Stimulated activated CD8-positive, alpha-beta memory T cell treated with anti-CD3 and anti-CD28 coated beads, Interleukin-4, amount 100 ng/mL, for 4 hours (primary cell): ENCODE measurements at regions not wholly inside any gene's neighbourhood (a gene's known extent, or its start where the extent isn't known, plus 50 kb on each side); places are given as distances from the start of the nearest gene placed in this dataset.
"Not testable (repeated sequence)": the region's sequence is repeated elsewhere in the genome, so short reads cannot be mapped to it uniquely, and the experiment has no call there.

Experiments
- DNase-seq, 2 donors: peaks; one replicate each; pipeline ENCODE4 v3.0.0-alpha.2; 2020; ENCODE audit warnings: low read depth in 2 of 2, low spot score in 1 of 2

DNA sequence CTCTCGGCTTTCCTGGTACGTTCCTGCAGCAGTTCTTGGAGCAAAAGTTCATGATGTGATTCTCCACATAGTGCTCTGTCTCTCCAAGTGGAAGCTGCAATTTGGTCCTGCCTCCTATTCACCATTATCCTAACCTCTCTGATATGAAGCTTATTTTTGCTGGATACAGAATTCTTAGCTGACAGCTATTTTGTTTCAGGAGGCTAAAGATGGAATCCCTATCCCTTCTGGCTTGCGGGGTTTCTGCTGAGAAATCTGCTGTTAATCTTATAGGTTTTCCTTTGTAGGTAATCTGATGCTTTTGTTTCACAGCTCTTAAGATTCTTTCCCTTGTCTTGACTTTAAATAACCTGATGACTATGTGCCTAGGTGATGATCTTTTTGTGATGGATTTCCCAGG lies 181.6 kb upstream of the VLDLR start:
- DNase-seq, result no peak

DNA sequence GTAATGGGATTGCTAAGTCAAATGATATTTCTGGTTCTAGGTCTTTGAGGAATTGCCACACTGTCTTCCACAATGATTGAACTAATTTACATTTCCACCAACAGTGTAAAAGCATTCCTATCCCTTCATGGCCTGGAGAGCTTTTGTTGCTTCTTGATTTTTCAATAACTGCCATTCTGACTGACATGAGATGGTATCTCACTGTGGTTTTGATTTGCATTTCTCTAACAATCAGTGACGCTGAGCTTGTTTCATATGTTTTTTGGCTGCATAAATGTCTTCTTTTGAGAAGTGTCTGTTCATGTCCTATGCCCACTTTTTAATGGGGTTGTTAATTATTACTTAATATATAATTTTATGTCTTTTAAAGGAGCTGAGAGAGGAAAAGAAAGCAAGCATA lies 177.7 kb upstream of the VLDLR start:
- DNase-seq, result not testable (repeated sequence)

DNA sequence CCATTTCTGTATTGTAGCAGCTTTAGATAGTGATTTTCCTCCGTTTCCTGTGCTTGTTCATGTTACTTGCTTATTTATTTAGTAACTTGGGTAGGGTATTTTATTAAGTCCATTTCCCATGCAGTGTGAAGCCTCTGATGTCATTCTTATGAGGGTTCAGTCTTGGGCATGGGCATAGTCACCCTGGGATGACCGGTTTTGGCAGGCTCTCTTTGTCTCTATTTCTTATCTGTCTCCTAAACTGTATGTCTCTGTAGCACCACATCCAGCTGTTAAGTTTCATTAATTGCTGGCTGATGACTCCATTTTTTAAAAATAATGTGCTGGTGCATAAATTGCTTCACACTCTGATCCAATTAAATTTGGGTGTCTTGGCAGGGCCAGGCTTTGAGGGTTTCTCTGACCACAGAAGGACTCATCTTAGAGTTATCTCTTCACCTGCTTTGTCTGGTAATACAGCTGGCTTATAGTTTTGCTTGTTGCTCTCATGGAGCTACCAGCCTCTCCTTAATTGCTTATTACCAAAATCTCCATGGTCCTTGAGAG lies 173.3 kb upstream of the VLDLR start:
- DNase-seq, result no peak

DNA sequence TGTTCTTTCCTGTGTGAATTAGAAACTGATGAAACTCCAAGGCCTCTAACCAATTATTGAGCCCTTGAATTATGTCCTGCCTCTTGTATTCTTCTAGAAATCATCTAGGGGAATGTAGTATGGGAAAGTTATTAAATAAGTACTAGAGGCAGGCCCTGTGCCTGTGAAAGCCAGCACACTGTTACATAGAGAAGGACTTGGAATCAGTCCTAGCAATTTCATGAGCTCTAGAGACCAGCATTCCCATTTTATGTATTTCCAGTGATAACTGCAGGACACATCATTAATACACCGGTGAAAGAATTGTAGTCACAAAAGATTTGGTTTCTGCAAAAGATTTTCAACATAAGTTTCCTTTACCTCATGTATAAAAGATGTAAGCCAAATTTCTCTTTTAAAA lies 168.5 kb upstream of the VLDLR start:
- DNase-seq, result no peak

GRCh38 chr9:2453701-2454100 lies 167.9 kb upstream of the VLDLR start:
- no peak for DNase-seq

- no peak for DNase-seq
Observed at GRCh38 chr9:2459756-2460155, 161.8 kb upstream of the VLDLR start.

- no peak for DNase-seq
Observed at GRCh38 chr9:2461892-2462291, 159.7 kb upstream of the VLDLR start.

DNA sequence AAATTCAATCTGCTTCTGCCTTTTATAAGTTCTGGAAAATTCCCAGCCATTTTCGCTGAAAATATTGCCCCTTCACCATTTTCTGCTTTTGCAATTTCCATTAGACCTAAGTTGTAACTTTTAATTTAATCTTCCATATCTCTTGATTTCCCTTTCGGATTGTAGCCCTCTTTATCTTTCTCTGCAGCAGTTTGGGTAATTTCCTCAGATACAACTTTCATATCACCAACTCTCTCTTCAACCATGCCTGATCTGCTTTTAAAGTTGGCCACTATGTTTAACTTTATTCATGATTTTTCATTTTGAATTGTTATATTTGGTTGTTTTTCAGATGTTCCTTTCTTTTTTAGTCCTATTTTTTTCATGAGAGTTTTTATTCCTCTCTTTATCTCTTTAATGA lies 157.0 kb upstream of the VLDLR start:
- DNase-seq, result no peak

GRCh38 chr9:2465516-2465915 lies 156.1 kb upstream of the VLDLR start:
- DNase-seq, result no peak

DNA sequence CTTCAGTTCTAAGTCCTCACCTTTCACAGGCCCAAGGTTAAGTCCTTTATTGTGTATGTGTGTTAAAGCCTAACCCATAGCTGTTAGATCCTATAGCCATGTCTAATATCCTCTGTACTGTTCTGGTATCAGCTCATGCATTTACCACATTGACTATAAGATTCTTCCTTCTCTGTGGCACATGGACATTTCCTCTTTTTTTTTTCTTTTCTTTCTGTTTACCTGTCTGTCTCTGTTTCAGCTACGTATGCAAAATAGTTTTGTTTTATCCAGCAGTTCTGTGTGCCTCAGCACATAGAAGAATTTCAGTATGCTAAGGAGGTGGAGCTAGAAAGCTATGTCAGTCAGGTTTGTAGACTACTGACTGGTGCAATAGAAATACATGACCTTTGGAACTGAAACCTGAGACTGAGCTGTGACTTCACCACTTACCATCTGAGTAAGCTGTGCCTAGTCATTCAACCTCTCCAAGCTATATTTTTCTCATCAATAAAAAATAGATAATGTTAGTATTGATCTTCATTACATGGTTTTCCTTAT lies 155.6 kb upstream of the VLDLR start:
- DNase-seq, result no peak

DNA sequence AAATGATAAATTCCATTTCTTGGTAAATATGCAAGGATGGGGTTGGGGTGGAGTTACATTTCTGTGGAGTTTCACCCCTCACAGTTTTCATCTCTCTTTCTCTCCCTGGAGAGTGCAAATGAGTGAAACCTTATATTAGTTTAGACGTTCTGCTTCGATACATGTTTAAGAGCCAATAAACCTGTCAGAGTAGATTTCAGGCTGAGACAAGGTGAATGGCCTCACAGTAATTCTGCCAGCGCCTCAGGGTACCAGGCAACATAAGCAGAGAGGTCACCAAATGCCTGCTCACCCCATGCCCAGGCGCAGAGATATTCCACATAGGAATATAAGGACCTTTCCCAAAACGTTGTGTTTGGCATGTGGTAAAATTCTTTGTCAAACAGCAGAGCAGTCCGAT lies 154.9 kb upstream of the VLDLR start:
- no peak for DNase-seq

- no peak for DNase-seq
Observed at GRCh38 chr9:2469681-2470221, 151.8 kb upstream of the VLDLR start.

GRCh38 chr9:2473681-2474080 lies 147.9 kb upstream of the VLDLR start:
- DNase-seq, result no peak

- DNase-seq, result no peak
Observed at GRCh38 chr9:2477755-2478154, 143.8 kb upstream of the VLDLR start.

DNA sequence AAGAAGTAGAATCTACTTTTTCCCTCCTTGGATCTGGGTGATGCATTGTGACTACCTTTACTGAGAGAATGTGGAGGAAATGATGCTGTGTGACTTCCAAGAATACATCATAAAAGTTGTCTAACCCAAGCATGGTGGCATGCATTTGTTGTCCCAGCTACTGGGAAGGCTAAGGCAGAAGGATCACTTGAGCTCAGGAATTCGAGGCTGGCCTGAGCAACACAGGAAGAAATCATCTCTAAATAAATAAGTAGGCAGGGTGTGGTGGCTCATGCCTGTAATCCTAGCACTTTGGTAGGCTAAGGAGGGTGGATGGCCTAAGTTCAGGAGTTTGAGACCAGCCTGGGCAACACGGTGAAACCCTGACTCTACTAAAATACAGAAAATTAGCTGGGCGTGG lies 143.2 kb upstream of the VLDLR start:
- DNase-seq, result no peak

GRCh38 chr9:2479056-2479565 lies 142.5 kb upstream of the VLDLR start:
- DNase-seq, result no peak

GRCh38 chr9:2480255-2480837 lies 141.2 kb upstream of the VLDLR start:
- no peak for DNase-seq

- DNase-seq, result no peak
Observed at GRCh38 chr9:2481216-2481615, 140.4 kb upstream of the VLDLR start.

- DNase-seq, result no peak
Observed at GRCh38 chr9:2486988-2487387, 134.6 kb upstream of the VLDLR start.

- DNase-seq, result no peak
Observed at GRCh38 chr9:2489838-2490314, 131.7 kb upstream of the VLDLR start.

DNA sequence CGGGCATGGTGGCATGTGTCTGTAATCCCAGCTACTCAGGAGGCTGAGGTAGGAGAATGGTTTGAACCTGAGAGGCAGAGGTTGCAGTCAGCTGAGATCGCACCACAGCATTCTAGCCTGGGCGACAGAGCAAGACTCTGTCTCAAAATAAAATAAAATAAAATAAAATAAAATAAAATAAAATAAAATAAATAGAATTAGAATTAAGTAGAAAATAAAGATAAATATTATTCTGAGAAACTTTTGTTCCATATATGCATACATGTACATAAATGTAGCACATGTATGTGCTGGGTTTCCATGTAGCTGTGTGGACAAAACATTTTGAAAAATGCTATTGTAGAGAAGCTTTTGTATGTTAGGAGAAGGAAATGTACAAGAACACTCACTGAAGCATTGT lies 129.4 kb upstream of the VLDLR start:
- no peak for DNase-seq

DNA sequence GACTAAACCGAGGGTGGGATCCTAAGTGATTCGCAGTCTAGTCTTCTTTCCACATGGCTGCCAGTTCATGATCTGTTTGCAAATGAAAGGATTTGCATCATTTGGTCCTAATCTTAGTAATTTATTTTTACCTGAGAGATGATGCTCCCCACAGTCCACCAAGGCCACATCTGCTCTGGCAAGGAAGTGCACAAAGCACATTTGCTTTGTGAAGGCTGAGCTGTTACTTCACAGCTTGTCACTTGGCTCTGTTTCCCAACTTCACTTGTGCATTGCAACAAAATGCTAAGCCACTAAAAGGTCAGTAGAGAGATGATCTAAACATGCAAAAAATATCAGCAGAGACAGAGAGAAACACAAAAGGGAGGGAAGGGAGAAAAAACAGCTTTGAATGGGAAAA lies 128.5 kb upstream of the VLDLR start:
- DNase-seq, result no peak

DNA sequence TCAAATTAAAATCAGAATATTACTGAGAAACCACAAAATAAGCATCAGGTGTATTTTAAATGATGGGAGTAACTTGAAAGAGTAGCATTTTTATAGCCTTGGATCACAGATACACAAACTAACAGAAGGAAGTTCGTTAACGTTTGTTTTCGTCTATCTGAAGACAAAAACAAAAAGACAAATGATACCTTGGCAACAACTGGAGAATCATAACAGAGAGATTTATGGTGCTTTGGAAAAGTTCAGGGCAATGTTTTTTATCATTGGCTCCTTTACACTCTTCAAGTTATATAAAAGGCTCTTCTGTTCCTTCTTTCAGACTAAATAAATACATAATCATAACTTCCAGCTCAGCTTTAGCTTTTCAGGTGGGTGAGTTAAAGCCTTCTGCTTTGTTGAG lies 128.1 kb upstream of the VLDLR start:
- no peak for DNase-seq
